Lower leg skin (tissue), 3 donors: ENCODE measurements at regions not wholly inside any gene's neighbourhood (a gene's known extent, or its start where the extent isn't known, plus 50 kb on each side); places are given as distances from the start of the nearest gene placed in this dataset.

Experiments used
- POLR2A ChIP-seq, 2 donors: fragments of 450-650 bp; IDR thresholded peaks; one replicate each; pipeline ENCODE4 v1.6.1; 2016 to 2017; ENCODE audit warnings: antibody characterized with exemption in 2 of 2, mild to moderate bottlenecking in 1 of 2, moderate library complexity in 1 of 2
- TF ChIP-seq, protein P1 (sequence below), 3 donors: fragments of 450-650 bp; IDR thresholded peaks; one replicate each; pipeline ENCODE4 v1.5.1; 2016; ENCODE audit warnings: antibody characterized with exemption in 3 of 3, mild to moderate bottlenecking in 3 of 3, moderate library complexity in 2 of 3

DNA sequence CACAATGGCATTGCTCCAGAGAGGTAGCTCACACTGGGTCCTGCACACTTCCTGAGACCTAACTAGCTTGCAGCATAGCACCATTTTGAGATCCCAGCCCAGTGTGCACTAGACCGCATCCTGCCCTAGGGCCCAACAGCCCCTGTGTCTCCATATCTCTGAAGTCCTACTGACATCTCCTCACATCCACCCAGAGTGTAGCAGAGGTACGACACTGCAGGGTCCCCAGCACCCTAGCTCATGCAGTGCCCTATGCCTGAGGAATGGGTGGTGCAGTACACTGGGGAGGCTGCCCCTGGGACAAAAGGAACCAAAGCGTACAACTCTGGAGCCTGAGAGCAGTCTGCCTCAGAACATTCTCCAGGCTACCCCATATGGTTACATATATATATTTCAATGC is 111.4 kb upstream of the DEPDC1 start:
- TF ChIP-seq, protein P1, sequence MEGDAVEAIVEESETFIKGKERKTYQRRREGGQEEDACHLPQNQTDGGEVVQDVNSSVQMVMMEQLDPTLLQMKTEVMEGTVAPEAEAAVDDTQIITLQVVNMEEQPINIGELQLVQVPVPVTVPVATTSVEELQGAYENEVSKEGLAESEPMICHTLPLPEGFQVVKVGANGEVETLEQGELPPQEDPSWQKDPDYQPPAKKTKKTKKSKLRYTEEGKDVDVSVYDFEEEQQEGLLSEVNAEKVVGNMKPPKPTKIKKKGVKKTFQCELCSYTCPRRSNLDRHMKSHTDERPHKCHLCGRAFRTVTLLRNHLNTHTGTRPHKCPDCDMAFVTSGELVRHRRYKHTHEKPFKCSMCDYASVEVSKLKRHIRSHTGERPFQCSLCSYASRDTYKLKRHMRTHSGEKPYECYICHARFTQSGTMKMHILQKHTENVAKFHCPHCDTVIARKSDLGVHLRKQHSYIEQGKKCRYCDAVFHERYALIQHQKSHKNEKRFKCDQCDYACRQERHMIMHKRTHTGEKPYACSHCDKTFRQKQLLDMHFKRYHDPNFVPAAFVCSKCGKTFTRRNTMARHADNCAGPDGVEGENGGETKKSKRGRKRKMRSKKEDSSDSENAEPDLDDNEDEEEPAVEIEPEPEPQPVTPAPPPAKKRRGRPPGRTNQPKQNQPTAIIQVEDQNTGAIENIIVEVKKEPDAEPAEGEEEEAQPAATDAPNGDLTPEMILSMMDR (IDR thresholded peaks at IDR 0.05): no peak
- TF ChIP-seq POLR2A (IDR thresholded peaks at IDR 0.05): no peak
